ENCODE measurements at regions not wholly inside any gene's neighbourhood (a gene's known extent, or its start where the extent isn't known, plus 50 kb on each side); places are given as distances from the start of the nearest gene placed in this dataset.

GRCh38 chr15:62369454-62369853 is 204.4 kb upstream of the C2CD4B start:
- TF ChIP-seq CTCF (IDR thresholded peaks at IDR 0.05): no peak
- no peak for TF ChIP-seq POLR2AphosphoS5 (IDR thresholded peaks at IDR 0.05; ENCODE audit: insufficient read depth in 1 of 2, low read depth in 1 of 2)
- TF ChIP-seq POLR2A (IDR thresholded peaks at IDR 0.05): no peak
